HL-60 (cell line): ENCODE measurements at regions not wholly inside any gene's neighbourhood (a gene's known extent, or its start where the extent isn't known, plus 50 kb on each side); places are given as distances from the start of the nearest gene placed in this dataset.

Experiments
- GABPA ChIP-seq: IDR thresholded peaks from 2 replicates; pipeline ENCODE4 v1.6.1; 2012; ENCODE audit warnings: low read depth
- POLR2AphosphoS5 ChIP-seq: IDR thresholded peaks from 2 replicates; pipeline ENCODE4 v1.6.1; 2012; ENCODE audit warnings: low read depth
- SPI1 ChIP-seq: IDR thresholded peaks from 2 replicates; pipeline ENCODE4 v1.6.1; 2012; ENCODE audit warnings: low read depth, mild to moderate bottlenecking, borderline replicate concordance
- TF ChIP-seq, protein P1 (sequence below): IDR thresholded peaks from one replicate; pipeline ENCODE4 v1.5.1; 2011; ENCODE audit warnings: low read length, control low read depth, inconsistent platforms; ENCODE audit not compliant: insufficient read depth
- TF ChIP-seq, protein P2 (sequence below): IDR thresholded peaks from 2 replicates; pipeline ENCODE4 v1.6.1; 2012; ENCODE audit warnings: low read depth; ENCODE audit not compliant: insufficient replicate concordance

DNA sequence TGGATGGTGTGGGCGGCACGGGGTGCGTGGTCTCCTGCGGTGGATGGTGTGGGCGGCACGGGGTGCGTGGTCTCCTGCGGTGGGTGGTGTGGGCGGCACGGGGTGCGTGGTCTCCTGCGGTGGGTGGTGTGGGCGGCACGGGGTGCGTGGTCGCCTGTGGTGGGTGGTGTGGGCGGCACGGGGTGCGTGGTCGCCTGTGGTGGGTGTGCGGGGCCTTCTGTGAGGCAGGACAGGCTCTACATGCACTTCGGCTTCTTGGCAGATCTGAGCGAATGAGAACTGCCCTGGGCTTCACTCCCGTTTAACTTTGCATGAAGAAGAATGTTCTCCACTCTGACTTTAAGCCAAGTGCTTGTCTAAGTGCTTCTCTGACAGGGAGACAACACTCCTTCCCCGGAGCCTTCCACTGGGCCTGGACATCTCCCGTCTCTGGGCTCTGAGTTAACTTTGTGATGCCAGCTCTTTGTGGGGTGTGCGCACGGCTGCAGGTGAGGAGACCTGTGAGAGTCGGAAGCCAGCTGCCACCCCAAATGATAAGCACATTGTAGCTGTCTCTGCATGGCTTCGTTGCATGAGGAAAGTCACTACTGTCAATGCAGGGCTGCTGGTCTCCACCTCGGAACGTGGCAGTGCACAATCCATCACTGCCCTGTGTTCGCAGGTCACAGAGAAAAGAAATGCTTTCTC lies 244.8 kb downstream of the DLL1 start:
- TF ChIP-seq, protein P1, sequence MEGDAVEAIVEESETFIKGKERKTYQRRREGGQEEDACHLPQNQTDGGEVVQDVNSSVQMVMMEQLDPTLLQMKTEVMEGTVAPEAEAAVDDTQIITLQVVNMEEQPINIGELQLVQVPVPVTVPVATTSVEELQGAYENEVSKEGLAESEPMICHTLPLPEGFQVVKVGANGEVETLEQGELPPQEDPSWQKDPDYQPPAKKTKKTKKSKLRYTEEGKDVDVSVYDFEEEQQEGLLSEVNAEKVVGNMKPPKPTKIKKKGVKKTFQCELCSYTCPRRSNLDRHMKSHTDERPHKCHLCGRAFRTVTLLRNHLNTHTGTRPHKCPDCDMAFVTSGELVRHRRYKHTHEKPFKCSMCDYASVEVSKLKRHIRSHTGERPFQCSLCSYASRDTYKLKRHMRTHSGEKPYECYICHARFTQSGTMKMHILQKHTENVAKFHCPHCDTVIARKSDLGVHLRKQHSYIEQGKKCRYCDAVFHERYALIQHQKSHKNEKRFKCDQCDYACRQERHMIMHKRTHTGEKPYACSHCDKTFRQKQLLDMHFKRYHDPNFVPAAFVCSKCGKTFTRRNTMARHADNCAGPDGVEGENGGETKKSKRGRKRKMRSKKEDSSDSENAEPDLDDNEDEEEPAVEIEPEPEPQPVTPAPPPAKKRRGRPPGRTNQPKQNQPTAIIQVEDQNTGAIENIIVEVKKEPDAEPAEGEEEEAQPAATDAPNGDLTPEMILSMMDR = no peak
- no peak for TF ChIP-seq POLR2AphosphoS5
- TF ChIP-seq, protein P2, sequence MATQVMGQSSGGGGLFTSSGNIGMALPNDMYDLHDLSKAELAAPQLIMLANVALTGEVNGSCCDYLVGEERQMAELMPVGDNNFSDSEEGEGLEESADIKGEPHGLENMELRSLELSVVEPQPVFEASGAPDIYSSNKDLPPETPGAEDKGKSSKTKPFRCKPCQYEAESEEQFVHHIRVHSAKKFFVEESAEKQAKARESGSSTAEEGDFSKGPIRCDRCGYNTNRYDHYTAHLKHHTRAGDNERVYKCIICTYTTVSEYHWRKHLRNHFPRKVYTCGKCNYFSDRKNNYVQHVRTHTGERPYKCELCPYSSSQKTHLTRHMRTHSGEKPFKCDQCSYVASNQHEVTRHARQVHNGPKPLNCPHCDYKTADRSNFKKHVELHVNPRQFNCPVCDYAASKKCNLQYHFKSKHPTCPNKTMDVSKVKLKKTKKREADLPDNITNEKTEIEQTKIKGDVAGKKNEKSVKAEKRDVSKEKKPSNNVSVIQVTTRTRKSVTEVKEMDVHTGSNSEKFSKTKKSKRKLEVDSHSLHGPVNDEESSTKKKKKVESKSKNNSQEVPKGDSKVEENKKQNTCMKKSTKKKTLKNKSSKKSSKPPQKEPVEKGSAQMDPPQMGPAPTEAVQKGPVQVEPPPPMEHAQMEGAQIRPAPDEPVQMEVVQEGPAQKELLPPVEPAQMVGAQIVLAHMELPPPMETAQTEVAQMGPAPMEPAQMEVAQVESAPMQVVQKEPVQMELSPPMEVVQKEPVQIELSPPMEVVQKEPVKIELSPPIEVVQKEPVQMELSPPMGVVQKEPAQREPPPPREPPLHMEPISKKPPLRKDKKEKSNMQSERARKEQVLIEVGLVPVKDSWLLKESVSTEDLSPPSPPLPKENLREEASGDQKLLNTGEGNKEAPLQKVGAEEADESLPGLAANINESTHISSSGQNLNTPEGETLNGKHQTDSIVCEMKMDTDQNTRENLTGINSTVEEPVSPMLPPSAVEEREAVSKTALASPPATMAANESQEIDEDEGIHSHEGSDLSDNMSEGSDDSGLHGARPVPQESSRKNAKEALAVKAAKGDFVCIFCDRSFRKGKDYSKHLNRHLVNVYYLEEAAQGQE = no peak
- no peak for TF ChIP-seq SPI1
- no peak for TF ChIP-seq GABPA
